HG02623 (cell line): ENCODE measurements at regions not wholly inside any gene's neighbourhood (a gene's known extent, or its start where the extent isn't known, plus 50 kb on each side); places are given as distances from the start of the nearest gene placed in this dataset.

Source experiments
- ATAC-seq: cut with Tn5 transposase; IDR thresholded peaks from one replicate; pipeline ENCODE4 v1.9.1; 2021; ENCODE audit warnings: moderate library complexity; ENCODE audit not compliant: unreplicated experiment

- ATAC-seq: no peak
Measured at GRCh38 chr10:131424836-131425491, 113.4 kb upstream of the TCERG1L start.

DNA sequence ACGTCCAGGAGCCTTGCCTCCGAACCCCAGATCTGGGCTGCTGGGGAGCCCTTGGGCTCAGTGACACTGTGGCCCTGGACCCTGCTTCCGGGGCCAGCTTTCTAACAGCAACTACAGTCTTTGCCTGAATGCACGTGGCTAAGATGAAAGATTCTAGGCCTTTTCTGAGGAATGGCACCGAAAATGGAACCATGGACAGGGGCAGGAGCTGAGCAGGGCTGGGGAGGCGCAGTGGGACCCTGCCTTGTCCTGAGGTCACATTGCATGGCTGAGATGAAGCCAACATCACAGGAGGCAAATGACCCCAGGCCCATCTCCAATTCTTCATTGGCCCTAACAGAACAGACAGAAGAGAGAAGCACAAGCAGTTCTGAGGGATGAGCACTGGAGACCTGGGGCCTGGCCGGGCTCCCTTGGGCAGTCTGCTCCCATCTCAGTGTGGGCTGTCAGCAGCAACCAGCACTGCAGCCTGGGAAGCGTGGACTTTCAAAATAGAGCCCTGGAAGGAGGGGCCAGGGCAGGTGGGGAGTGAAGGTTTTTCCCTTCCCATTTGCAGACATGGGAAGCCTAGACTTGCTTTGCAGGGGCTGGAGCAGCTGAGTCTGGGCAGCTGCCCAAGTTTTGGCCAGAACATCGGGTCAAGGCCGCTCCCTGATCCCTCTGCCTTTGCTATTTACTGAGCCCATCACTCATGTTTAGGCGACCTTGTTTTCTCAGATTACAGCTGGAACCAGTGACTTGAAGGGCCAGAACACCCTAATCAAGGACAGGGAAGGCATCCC is 114.4 kb upstream of the TCERG1L start:
- no peak for ATAC-seq

GRCh38 chr10:131426534-131426898 is 115.0 kb upstream of the TCERG1L start:
- ATAC-seq: no peak

DNA sequence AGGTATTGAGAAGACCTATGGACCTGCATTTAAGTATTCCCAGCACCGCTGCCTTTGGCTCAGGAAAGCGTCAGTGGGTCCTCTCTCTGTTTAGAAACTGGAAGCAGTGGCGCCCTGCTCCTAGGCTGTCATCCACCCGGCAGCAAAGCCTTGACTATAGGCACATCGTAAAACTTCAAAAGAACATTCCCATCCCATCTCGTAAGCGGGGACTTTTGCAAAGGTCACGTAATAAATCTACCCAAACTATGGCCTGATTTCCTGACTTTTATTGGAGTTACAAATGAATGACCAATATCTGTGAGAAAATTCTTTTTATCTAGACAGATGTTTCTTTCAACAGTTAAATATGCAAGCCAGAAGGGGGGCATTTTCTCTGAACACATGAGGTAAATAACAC is 115.8 kb upstream of the TCERG1L start:
- no peak for ATAC-seq

DNA sequence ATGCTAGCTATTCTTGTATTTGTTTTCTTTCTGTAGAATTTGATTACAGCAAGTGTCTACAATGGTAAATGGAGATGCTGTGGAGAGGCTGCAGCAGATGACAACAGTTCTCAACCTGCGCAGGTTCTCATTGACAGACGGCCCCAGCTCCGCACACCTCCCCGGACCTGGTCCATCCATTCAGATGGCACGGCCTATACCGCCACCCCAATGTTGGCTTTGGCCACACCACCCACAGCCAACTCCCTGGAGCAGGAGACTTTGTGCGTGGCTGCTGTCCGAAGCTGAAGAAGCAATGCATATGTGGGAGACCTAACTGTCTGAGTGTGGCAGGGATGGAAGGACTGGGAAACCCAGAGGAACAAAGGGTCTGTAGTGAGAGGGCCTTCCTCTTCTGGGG is 116.4 kb upstream of the TCERG1L start:
- ATAC-seq: no peak

DNA sequence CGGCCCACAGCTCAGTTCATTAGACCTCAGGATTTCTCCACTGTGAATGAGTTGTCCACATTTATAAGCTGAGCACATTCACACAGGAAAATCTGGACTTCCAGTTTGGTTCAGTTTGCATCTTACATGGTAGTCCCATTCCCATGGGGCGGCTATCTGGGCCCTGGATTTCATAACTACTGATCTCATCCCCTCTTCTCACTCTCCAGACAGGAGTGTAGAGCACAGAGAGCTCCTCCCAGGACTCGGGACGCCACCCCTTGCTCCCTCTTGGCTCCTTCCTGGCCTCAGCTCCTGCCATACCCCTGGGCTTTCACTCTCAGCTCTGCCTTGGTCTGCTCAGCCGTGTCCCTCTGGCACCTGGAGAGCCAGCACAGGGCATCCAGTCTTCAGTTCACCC is 117.6 kb upstream of the TCERG1L start:
- no peak for ATAC-seq

DNA sequence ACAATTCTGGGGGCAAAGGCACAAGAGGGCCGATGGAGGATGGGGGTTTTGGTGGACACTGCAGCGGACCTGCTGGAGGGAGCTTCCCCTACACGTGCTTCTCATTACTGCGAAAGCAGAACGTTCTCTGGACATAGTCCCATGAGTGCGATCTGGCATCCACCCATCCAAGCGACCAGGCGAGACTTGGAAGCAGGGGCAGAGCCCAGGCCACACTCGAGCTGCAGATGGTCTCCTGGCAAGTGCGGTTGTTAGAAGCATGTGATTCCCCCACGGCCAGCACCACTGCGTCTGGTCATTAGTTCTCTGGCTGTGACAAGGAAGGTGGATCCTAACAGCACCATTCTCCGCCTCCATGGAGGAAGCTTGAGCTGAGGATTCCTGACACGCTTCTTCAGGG is 118.4 kb upstream of the TCERG1L start:
- no peak for ATAC-seq

GRCh38 chr10:131430716-131431412 is 119.3 kb upstream of the TCERG1L start:
- ATAC-seq: no peak

DNA sequence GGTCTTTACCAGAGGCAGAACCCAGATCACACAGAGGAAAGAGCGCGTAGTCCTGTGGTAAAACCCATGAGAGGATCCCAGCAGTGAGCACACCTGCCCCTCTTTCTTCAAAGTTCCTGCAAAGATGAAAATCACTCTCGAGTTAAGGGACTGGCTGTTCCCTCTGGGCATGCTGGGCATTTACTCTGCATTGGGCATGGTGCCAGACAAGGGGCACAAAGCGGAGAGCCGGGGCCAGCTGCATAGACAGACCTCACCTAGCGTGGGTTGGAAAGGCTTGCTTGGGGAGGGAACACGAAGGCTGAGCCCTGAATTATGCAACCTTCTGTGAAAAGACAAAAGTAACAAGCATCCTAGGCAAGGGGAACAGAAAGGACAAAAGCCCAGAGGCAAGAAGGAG is 120.0 kb upstream of the TCERG1L start:
- no peak for ATAC-seq

- ATAC-seq: no peak
Measured at GRCh38 chr10:131431978-131432690, 120.6 kb upstream of the TCERG1L start.

GRCh38 chr10:131433568-131433967 is 122.0 kb upstream of the TCERG1L start:
- ATAC-seq: no peak

DNA sequence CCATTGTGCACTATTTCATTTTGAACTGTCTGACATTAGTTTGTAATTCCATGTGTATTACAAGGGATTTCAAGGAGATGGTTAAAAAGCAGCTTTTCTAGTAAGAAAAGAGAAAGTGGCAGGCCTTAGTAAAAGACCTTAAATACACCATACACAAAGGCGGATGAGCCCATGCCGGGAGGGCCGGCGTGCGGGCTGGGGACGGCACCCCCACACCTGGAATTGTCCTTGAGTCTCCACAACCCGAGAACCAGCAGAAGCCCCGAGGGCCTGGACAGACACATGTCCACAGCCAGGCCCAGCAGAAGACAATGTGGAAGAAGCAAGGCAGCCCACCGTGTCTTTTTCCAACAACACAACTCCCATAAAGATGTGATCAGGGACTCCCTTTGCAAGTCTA is 123.7 kb upstream of the TCERG1L start:
- no peak for ATAC-seq

GRCh38 chr10:131435760-131436457 is 124.4 kb upstream of the TCERG1L start:
- ATAC-seq: no peak

GRCh38 chr10:131436458-131436857 is 124.9 kb upstream of the TCERG1L start:
- ATAC-seq: no peak

GRCh38 chr10:131437556-131438475 is 126.3 kb upstream of the TCERG1L start:
- no peak for ATAC-seq

DNA sequence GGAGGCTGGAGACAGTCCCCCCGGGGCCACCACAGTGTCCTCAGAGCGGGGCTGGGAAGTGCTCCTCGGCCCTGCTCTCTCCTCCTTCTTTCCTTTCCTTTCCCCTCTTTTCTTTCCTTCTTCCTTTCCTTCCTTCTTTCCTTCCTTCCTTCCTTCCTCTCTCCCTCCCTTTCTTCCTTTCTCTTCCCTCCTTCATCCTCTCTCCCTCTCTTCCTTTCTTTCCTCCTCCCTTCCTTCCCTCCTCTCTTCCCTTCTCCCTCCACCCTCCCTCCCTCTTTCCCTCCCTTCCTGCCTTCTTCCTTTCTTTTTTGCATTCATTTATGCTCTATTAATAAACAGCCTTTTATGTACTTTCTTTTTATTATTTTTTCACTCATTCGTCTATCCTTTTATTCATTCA is 127.1 kb upstream of the TCERG1L start:
- ATAC-seq: no peak

DNA sequence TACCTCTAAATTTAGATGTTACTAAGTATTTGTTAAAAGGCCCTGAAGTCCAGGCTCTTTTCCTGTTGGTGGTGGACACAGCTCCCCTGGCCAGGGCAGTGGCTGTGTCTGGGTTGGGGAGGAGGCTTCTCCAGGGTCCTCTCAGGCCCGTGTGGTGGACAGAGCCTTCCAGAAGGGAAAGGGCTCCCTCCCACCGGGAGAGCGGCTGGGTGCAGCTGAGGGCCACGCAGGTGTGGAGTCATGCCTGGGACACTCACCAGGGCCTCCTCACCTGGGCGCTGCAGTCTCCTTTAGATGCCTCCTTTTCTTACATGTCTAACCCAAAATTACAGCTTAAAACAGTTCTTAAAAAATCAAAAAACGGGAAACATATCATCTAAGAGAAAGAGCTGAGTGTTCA is 128.2 kb upstream of the TCERG1L start:
- ATAC-seq: no peak

- ATAC-seq: no peak
Measured at GRCh38 chr10:131440405-131441360, 129.2 kb upstream of the TCERG1L start.

GRCh38 chr10:131442271-131442670 is 130.8 kb upstream of the TCERG1L start:
- ATAC-seq: no peak
